HG02852 (cell line): ENCODE measurements at regions not wholly inside any gene's neighbourhood (a gene's known extent, or its start where the extent isn't known, plus 50 kb on each side); places are given as distances from the start of the nearest gene placed in this dataset.

ENCODE experiments used
- ATAC-seq: cut with Tn5 transposase; IDR thresholded peaks from one replicate; pipeline ENCODE4 v1.9.1; 2021; ENCODE audit warnings: mild to moderate bottlenecking, moderate library complexity; ENCODE audit not compliant: unreplicated experiment

GRCh38 chr1:106178791-106179190, 877.7 kb upstream of the PRMT6 start:
- ATAC-seq = no peak

- ATAC-seq = no peak
Measured at GRCh38 chr1:106181866-106182265, 874.6 kb upstream of the PRMT6 start.

- no peak for ATAC-seq
Measured at GRCh38 chr1:106185089-106185488, 871.4 kb upstream of the PRMT6 start.

GRCh38 chr1:106189780-106190179, 866.7 kb upstream of the PRMT6 start:
- no peak for ATAC-seq

- no peak for ATAC-seq
Measured at GRCh38 chr1:106194206-106194605, 862.3 kb upstream of the PRMT6 start.

- no peak for ATAC-seq
Measured at GRCh38 chr1:106200711-106201110, 855.8 kb upstream of the PRMT6 start.

- no peak for ATAC-seq
Measured at GRCh38 chr1:106207185-106207584, 849.3 kb upstream of the PRMT6 start.

GRCh38 chr1:106217765-106218164, 838.7 kb upstream of the PRMT6 start:
- ATAC-seq = no peak

- no peak for ATAC-seq
Measured at GRCh38 chr1:106222403-106222802, 834.1 kb upstream of the PRMT6 start.

- ATAC-seq = no peak
Measured at GRCh38 chr1:106223213-106223612, 833.3 kb upstream of the PRMT6 start.

- ATAC-seq = no peak
Measured at GRCh38 chr1:106224426-106224825, 832.0 kb upstream of the PRMT6 start.

GRCh38 chr1:106225403-106225802, 831.1 kb upstream of the PRMT6 start:
- no peak for ATAC-seq

- no peak for ATAC-seq
Measured at GRCh38 chr1:106226550-106226949, 829.9 kb upstream of the PRMT6 start.

GRCh38 chr1:106232128-106232527, 824.3 kb upstream of the PRMT6 start:
- ATAC-seq = no peak

- ATAC-seq = no peak
Measured at GRCh38 chr1:106233511-106233910, 823.0 kb upstream of the PRMT6 start.

GRCh38 chr1:106249365-106249764, 807.1 kb upstream of the PRMT6 start:
- ATAC-seq = peak; percentile 88

- ATAC-seq = peak; percentile 33
Measured at GRCh38 chr1:106249810-106250209, 806.7 kb upstream of the PRMT6 start.

GRCh38 chr1:106254748-106255147, 801.7 kb upstream of the PRMT6 start:
- ATAC-seq = no peak

- ATAC-seq = no peak
Measured at GRCh38 chr1:106266786-106267185, 789.7 kb upstream of the PRMT6 start.

- ATAC-seq = no peak
Measured at GRCh38 chr1:106268070-106268469, 788.4 kb upstream of the PRMT6 start.

GRCh38 chr1:106276871-106277270, 779.6 kb upstream of the PRMT6 start:
- no peak for ATAC-seq

- no peak for ATAC-seq
Measured at GRCh38 chr1:106277786-106278185, 778.7 kb upstream of the PRMT6 start.

- ATAC-seq = no peak
Measured at GRCh38 chr1:106278716-106279115, 777.8 kb upstream of the PRMT6 start.
